ENCODE measurements at regions not wholly inside any gene's neighbourhood (a gene's known extent, or its start where the extent isn't known, plus 50 kb on each side); places are given as distances from the start of the nearest gene placed in this dataset.

GRCh38 chr2:76281156-76281841 lies 570.6 kb upstream of the GCFC2 start:
- TF ChIP-seq POLR2A (IDR thresholded peaks at IDR 0.05) (no peak), CTCF (IDR thresholded peaks at IDR 0.05 in 4 of 5, conservative IDR thresholded peaks at IDR 0.05 in 1 of 5) (no peak)
- ATAC-seq = no peak
- H3K9me3 ChIP-seq = no peaks in the 10 kb centered on the region
- H3K27me3 ChIP-seq = no peaks in the 10 kb centered on the region
- H3K4me1 ChIP-seq = no peaks in the 10 kb centered on the region
- no peaks in the 10 kb centered on the region for H3K36me3 ChIP-seq
- no peak overlapping the region for H3K4me3 ChIP-seq
- intact Hi-C loops (cut with DNase I; ENCODE audit: low total_unique reads) = no loop called here
- in situ Hi-C loops (cut with MboI; ENCODE audit: low sequenced_read_pairs in 4 of 4) = no loop called here
- H3K27ac ChIP-seq = no peak overlapping the region
- DNase-seq = no peak

DNA sequence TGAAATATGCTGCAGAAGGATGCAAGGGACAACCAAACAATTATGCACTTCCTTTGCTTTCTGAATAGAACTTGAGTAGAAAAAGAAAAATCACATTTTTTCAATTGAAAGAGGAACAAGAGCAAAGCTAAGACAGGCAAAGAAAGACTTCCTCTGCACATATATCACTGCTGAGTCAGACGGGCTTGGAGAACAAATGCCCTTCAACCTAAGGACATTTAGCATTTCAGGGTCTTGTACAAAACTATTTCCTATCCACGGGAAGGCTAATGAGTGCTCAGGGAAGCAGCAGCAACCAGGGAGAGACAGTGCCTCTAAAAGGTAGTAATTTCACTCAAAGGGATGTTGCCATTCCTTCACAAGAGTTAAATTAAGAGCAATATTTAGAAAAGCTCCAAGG lies 570.0 kb upstream of the GCFC2 start:
- DNase-seq (no peak), ATAC-seq (no peak)
- H3K36me3 ChIP-seq = no peaks in the 10 kb centered on the region
- H3K9me3 ChIP-seq = no peaks in the 10 kb centered on the region
- H3K27ac ChIP-seq = no peak overlapping the region
- H3K4me1 ChIP-seq = no peaks in the 10 kb centered on the region
- intact Hi-C loops (cut with DNase I; ENCODE audit: low total_unique reads) (no loop called here), in situ Hi-C loops (cut with MboI; ENCODE audit: low sequenced_read_pairs in 4 of 4) (no loop called here)
- TF ChIP-seq POLR2A (IDR thresholded peaks at IDR 0.05) (no peak), CTCF (IDR thresholded peaks at IDR 0.05 in 4 of 5, conservative IDR thresholded peaks at IDR 0.05 in 1 of 5) (no peak)
- H3K27me3 ChIP-seq = no peaks in the 10 kb centered on the region
- no peak overlapping the region for H3K4me3 ChIP-seq

GRCh38 chr2:76279142-76279541 lies 568.4 kb upstream of the GCFC2 start:
- DNase-seq = no peak
- in situ Hi-C loops (cut with MboI; ENCODE audit: low sequenced_read_pairs in 4 of 4) (no loop called here), intact Hi-C loops (cut with DNase I; ENCODE audit: low total_unique reads) (no loop called here)
- no peak for ATAC-seq
- no peak overlapping the region for H3K27ac ChIP-seq
- no peaks in the 10 kb centered on the region for H3K36me3 ChIP-seq
- no peak overlapping the region for H3K4me3 ChIP-seq
- TF ChIP-seq POLR2A (IDR thresholded peaks at IDR 0.05) (no peak), CTCF (IDR thresholded peaks at IDR 0.05 in 4 of 5, conservative IDR thresholded peaks at IDR 0.05 in 1 of 5) (no peak)
- H3K27me3 ChIP-seq = no peaks in the 10 kb centered on the region
- no peaks in the 10 kb centered on the region for H3K9me3 ChIP-seq
- no peaks in the 10 kb centered on the region for H3K4me1 ChIP-seq

DNA sequence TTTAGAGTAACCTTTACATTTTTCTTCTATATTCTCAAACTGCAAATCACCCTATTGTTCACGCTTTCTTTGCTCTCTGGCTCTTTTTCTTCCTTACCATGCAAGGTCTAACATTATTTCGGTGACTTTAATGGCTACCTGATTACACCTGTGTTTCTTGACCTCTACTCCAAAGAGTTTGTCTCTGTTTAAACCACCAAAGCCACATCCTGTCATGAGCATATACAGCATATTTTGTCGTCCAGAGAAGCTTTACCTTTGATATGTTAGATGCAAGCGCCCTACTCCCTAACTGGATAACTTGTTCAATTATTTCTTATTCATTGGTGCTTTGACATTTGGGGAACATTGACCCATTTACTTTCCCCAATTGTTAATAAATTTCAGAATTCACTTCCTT lies 565.1 kb upstream of the GCFC2 start:
- in situ Hi-C loops (cut with MboI; ENCODE audit: low sequenced_read_pairs in 4 of 4) (no loop called here), intact Hi-C loops (cut with DNase I; ENCODE audit: low total_unique reads) (no loop called here)
- no peaks in the 10 kb centered on the region for H3K4me1 ChIP-seq
- TF ChIP-seq CTCF (IDR thresholded peaks at IDR 0.05 in 4 of 5, conservative IDR thresholded peaks at IDR 0.05 in 1 of 5) (no peak), POLR2A (IDR thresholded peaks at IDR 0.05) (no peak)
- DNase-seq = no peak
- no peaks in the 10 kb centered on the region for H3K27me3 ChIP-seq
- no peaks in the 10 kb centered on the region for H3K36me3 ChIP-seq
- H3K27ac ChIP-seq = no peak overlapping the region
- ATAC-seq = no peak
- H3K4me3 ChIP-seq = no peak overlapping the region
- H3K9me3 ChIP-seq = no peaks in the 10 kb centered on the region

DNA sequence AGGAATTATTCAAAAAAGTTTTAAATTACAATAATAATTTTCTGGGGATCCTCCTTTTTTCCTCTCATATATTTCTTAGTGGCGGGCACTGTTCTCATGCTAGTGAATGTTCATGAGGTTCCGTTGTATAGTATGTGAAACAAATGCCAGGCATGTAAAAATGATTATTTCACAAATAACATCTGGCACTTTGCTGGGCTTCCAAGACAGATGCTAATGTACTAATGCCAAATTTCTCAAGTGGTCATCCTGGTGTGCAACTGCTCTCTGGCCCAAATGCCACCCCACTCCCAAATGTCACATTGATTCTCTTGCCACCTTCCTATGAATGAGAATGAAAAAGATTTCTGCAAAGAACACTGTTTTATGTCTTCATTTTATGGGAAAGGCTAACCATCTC lies 564.0 kb upstream of the GCFC2 start:
- intact Hi-C loops (cut with DNase I; ENCODE audit: low total_unique reads) = no loop called here
- no peak for ATAC-seq
- no peak overlapping the region for H3K27ac ChIP-seq

More for the DNA sequence above, 564.0 kb upstream of the GCFC2 start:
- TF ChIP-seq POLR2A (IDR thresholded peaks at IDR 0.05) (no peak), CTCF (IDR thresholded peaks at IDR 0.05 in 4 of 5, conservative IDR thresholded peaks at IDR 0.05 in 1 of 5) (no peak)
- no peaks in the 10 kb centered on the region for H3K4me1 ChIP-seq
- no peaks in the 10 kb centered on the region for H3K36me3 ChIP-seq
- in situ Hi-C loops (cut with MboI; ENCODE audit: low sequenced_read_pairs in 4 of 4) = no loop called here
- no peaks in the 10 kb centered on the region for H3K9me3 ChIP-seq
- no peaks in the 10 kb centered on the region for H3K27me3 ChIP-seq
- DNase-seq = no peak
- no peak overlapping the region for H3K4me3 ChIP-seq
